Epithelial cell of prostate (primary cell): ENCODE measurements at regions not wholly inside any gene's neighbourhood (a gene's known extent, or its start where the extent isn't known, plus 50 kb on each side); places are given as distances from the start of the nearest gene placed in this dataset.
"Not testable (repeated sequence)": the region's sequence is repeated elsewhere in the genome, so short reads cannot be mapped to it uniquely, and the experiment has no call there.

Source experiments
- DNase-seq: peaks from one replicate; pipeline ENCODE4 v3.0.0-alpha.2; 2011; ENCODE audit warnings: low read depth, low spot score
- H3K27ac ChIP-seq: fragments of 450-650 bp; 2 replicates; pipeline ENCODE4 v1.5.1; 2017; ENCODE audit warnings: mild to moderate bottlenecking

DNA sequence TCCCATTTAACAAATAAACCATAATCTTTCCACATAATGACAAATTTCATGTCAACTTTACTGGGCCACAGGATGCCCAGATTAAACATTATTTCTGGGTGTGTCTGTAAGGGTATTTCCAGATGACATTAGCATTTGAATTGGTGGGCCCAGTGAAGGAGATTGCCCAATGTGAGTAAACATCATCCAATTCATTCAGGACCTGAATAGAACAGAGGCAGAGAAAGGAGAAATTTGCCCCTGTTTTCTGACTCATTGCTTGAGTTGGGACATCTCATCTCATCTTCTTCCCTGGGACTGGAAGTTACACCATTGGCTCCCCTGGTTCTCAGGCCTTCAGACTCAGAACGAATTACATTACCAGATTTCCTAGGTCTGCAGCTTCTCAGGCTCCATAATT is 142.9 kb downstream of the TPBG start:
- H3K27ac ChIP-seq, result no peak overlapping the region
- DNase-seq, result no peak

DNA sequence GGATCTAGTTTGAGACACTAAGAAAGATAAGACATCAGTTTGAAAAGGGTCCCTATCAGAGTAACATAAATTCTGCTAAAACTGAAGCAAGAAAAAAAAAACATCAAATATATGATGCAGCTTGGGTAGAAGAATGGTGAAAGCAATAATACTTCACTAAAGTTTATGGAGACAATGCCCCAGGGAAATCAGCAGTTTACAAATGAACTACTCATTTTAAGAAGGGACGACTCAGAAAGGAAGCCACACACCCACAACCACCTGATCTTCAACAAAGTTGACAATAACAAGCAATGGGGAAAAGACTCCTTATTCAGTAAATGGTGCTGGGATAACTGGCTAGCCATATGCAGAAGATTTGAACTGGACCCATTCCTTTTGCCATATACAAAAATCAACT is 143.5 kb downstream of the TPBG start:
- no peak for DNase-seq

GRCh38 chr6:82511546-82511945 is 147.9 kb downstream of the TPBG start:
- DNase-seq, result no peak

More for the DNA sequence above, 143.5 kb downstream of the TPBG start:
- H3K27ac ChIP-seq, result no peak overlapping the region

DNA sequence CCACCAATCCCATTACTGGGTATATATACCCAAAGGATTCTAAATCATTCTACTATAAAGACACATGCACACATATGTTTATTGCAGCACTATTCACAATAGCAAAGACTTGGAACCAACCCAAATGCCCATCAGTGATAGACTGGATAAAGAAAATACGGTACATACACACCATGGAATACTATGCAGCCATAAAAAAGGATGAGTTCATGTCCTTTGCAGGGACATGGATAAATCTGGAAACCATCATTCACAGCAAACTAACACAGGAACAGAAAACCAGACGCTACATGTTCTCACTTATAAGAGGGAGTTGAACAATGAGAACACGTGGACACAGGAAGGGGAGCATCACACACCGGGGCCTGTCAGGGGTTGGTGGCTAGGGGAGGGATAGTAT is 154.3 kb downstream of the TPBG start:
- not testable (repeated sequence) for DNase-seq, H3K27ac ChIP-seq

More at GRCh38 chr6:82511546-82511945, 147.9 kb downstream of the TPBG start:
- no peak overlapping the region for H3K27ac ChIP-seq

DNA sequence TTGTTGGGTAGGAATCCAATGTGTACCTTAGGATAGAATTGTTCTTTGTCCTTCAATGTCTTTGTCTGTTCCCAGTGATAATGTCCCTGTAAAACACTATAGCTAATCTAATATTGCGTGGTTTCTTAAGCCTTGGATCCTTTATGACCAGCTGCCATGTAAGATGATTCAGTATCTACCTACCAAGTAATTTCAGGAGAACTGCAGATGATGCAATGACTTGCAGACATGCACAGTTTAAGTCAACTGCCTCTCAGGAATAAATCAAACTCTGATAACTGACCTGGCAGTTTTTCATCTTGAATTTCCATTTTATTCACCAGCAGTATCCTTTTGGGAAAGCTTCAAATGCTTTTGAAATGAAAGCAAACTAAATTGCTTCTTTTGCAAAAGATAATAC is 157.8 kb downstream of the TPBG start:
- DNase-seq, result no peak
- H3K27ac ChIP-seq, result peak overlapping the region; percentile 11

- H3K27ac ChIP-seq, result peak overlapping the region; percentile 11
- no peak for DNase-seq
Observed at GRCh38 chr6:82521861-82522260, 158.2 kb downstream of the TPBG start.

DNA sequence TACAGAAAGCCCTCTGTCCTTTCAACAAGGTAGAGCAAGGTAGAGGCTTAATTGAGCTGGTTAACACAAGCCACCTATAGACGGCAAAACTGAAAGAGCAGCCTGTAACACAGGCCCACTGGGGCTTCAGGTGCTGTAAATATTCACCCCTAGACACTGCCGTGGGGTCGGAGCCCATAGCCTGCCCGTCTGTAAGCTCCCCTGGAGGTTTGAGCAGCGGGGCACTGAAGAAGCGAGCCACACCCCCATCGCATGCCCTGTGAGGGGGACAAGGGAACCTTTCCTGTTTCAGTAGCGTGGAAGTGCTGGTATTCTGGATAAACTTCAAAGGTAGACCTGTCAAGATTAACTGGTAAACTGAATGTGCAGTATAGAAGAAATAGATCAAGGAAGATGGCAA is 160.4 kb downstream of the TPBG start:
- H3K27ac ChIP-seq, result no peak overlapping the region
- DNase-seq, result no peak

- no peak overlapping the region for H3K27ac ChIP-seq
- no peak for DNase-seq
Observed at GRCh38 chr6:82525775-82526495, 162.3 kb downstream of the TPBG start.

DNA sequence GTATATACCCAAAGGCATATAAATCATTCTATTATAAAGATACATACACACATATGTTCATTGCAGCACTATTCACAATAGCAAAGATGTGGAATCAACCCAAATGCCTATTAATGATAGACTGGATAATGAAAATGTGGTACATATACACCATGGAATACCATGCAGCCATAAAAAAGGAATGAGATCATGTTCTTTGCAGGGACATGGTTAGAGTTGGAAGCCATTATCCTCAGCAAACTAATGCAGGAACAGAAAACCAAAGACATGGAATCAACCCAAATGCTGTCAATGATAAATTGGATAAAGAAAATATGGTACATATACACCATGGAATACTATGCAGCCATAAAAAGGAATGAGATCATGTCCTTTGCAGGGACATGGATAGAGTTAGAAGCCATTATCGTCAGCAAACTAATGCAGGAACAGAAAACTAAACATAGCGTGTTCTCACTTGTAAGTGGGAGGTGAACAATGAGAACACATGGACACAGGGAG is 166.4 kb downstream of the TPBG start:
- not testable (repeated sequence) for DNase-seq, H3K27ac ChIP-seq

GRCh38 chr6:82534876-82535275 is 171.3 kb downstream of the TPBG start:
- DNase-seq, result no peak
- H3K27ac ChIP-seq, result no peak overlapping the region

DNA sequence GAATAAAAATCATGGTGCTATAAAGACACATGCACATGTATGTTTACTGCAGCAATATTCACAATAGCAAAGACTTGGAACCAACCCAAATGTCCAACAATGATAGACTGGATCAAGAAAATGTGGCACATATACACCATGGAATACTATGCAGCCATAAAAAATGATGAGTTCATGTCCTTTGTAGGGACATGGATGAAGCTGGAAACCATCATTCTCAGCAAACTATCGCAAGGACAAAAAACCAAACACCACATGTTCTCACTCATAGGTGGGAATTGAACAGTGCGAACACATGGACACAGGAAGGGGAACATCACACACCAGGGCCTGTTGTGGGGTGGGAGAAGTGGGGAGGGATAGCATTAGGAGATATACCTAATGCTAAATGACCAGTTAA is 185.9 kb downstream of the TPBG start:
- not testable (repeated sequence) for H3K27ac ChIP-seq

GRCh38 chr6:82551311-82551710 is 187.7 kb downstream of the TPBG start:
- not testable (repeated sequence) for H3K27ac ChIP-seq, DNase-seq

More for the DNA sequence above, 185.9 kb downstream of the TPBG start:
- not testable (repeated sequence) for DNase-seq

DNA sequence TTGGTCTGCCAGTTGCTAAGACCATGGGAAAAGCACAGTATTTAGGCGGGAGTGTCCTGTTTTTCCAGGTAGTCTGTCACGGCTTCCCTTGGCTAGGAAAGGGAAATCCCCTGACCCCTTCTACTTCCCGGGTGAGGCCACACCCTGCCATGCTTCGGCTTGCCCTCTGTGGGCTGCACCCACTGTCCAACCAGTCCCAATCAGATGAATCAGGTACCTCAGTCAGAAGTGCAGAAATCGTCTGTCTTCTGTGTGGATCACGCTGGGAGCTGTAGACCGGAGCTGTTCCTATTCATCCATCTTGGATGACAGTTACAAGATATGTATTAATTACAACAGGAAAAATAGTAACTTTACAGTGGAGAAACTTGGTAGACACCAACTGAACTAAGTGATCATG is 188.2 kb downstream of the TPBG start:
- H3K27ac ChIP-seq, result no peak overlapping the region
- no peak for DNase-seq

DNA sequence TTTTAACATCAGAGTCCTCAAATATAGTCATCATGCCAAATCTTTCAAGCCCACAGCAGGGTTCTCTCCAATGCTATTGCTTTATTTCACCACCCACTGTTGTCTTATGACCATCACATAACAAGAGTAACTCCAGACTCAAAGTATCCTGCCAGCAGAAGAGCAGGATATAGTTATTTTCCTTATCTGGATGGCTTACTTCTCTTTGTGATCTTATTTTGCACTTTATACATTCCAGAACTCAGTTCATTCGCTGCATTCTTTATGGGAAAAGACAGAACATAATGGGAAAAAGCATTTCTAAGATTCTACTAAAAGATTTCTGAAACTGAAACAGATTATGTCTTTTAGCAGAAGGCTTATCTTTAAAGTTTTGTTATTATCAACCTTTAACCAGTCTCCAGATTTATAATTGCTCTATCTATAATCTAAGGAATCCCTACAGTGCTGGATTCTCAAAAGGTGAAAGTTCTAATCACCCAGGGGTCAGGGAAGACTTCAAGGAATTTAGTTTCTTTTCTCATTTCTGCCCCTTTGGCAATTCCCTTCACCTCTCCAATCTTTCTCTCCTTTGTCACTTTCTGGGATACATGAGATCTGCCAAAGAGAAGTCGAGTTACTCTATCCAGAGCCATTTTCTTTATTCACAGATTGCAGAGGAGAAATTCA is 190.4 kb downstream of the TPBG start:
- DNase-seq, result no peak
- no peak overlapping the region for H3K27ac ChIP-seq

DNA sequence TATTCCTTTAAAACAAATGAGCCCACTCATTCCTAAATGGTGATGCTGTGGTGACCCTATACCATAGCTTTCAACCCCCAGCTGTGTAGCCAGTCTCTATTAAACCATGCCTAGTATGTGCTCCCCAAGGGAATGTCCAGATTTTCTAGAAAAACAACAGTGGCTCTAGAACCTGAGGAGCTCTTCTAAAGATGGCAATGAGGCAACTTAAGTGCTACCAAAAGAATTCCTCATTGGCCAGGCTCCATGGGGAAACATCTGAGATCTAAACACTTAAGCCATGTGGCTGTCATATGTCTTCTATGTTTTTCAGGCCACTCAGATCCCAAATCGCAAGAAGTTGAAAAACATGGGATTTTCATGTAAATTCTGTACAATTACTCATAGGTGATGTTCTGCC is 191.0 kb downstream of the TPBG start:
- no peak for DNase-seq

DNA sequence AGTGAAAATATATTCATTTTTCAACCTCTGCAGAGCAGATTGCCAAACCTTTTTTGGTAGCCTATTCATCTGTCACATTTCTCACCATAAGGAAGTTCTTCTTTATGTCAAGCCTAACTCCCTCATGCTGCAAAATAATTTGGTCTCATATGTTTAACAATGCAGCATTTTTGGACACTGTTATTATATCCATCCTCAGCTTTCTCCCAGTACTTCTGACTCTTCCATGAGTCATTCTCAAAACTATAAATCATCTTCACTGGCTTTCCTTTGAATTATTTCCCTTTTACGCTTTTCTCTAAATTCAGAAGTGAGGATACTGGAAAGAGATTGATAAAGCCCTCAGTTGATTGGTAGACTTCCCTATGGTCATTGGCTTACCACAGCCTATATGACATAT is 192.2 kb downstream of the TPBG start:
- H3K27ac ChIP-seq, result no peak overlapping the region
- DNase-seq, result no peak

More for the DNA sequence above, 191.0 kb downstream of the TPBG start:
- H3K27ac ChIP-seq, result no peak overlapping the region

DNA sequence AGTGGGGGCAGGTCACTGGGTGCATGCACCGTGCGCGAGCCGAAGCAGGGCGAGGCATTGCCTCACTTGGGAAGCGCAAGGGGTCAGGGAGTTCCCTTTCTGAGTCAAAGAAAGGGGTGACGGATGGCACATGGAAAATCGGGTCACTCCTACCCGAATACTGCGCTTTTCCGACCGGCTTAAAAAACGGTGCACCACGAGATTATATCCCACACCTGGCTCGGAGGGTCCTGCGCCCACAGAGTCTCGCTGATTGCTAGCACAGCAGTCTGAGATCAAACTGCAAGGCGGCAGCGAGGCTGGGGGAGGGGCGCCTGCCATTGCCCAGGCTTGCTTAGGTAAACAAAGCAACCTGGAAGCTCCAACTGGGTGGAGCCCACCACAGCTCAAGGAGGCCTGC is 194.9 kb downstream of the TPBG start:
- DNase-seq, result not testable (repeated sequence)

DNA sequence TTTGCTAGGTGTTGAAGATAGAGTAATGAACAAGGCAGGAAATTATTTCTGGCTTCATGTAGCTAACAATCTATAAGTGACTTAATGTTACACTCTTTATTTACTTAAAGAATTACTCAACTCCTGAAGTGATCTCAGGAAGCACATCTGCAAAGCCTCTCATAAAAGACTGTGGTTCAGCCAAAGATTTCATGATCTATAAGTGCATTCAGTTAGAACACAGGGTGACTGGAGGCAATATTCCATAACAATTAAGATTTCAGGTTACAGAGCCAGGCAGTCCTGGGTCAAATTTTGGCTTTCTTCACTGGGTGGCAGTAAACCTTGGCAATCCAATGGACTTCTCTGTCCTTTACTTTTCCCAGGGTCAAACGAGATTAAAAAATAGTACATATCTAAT is 204.0 kb downstream of the TPBG start:
- no peak overlapping the region for H3K27ac ChIP-seq

More for the DNA sequence above, 194.9 kb downstream of the TPBG start:
- not testable (repeated sequence) for H3K27ac ChIP-seq

GRCh38 chr6:82568290-82568993 is 204.8 kb downstream of the TPBG start:
- no peak overlapping the region for H3K27ac ChIP-seq
- DNase-seq, result no peak

More for the DNA sequence above, 204.0 kb downstream of the TPBG start:
- no peak for DNase-seq

- no peak overlapping the region for H3K27ac ChIP-seq
- no peak for DNase-seq
Observed at GRCh38 chr6:82569022-82569421, 205.4 kb downstream of the TPBG start.

- no peak for DNase-seq
- no peak overlapping the region for H3K27ac ChIP-seq
Observed at GRCh38 chr6:82570083-82570482, 206.5 kb downstream of the TPBG start.
